Umbilical cord (tissue), 1 donor: ENCODE measurements at regions not wholly inside any gene's neighbourhood (a gene's known extent, or its start where the extent isn't known, plus 50 kb on each side); places are given as distances from the start of the nearest gene placed in this dataset.

Source experiments
- DNase-seq: peaks from one replicate; pipeline ENCODE4 v3.0.0-alpha.2; 2015; ENCODE audit warnings: low spot score

DNA sequence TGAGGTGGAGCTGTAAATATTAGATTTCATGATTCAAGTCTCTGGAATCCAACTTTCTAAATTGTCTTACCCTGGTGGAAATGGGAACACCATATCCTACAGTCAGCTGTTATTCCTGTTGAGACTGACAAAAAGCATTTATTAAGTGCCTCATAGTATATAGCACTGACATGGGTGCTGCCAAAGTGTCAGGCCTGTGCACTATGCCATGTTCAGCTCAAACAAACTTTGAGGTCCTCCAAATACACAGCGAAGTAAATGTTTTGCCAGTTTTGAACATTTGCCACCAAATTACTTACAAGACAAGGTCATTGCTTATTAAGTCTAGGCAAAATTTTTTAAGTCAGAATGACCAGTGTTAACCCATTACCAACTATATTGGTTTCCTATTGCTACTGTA lies 162.9 kb upstream of the SLC25A13 start:
- DNase-seq: no peak

GRCh38 chr7:96484091-96484490 lies 162.2 kb upstream of the SLC25A13 start:
- no peak for DNase-seq

DNA sequence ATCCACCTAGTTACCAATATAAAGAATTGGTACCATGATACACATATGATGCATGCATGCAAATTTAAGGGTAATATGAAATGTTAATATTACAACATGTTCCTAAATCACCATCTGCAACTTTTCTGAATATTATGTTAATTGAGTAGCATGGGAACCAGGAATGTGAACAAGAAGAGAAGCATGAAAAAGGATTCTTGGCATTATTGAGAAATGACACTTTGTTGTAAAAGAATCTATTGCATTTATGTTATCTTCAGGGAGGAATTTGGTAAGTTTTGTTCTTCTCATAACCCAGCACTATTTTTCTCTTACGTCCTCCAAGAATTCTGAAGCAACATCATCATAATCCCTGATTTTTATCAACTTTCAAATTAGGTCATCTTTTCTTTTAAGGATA lies 159.9 kb upstream of the SLC25A13 start:
- DNase-seq: no peak

GRCh38 chr7:96479015-96479645 lies 157.2 kb upstream of the SLC25A13 start:
- no peak for DNase-seq

DNA sequence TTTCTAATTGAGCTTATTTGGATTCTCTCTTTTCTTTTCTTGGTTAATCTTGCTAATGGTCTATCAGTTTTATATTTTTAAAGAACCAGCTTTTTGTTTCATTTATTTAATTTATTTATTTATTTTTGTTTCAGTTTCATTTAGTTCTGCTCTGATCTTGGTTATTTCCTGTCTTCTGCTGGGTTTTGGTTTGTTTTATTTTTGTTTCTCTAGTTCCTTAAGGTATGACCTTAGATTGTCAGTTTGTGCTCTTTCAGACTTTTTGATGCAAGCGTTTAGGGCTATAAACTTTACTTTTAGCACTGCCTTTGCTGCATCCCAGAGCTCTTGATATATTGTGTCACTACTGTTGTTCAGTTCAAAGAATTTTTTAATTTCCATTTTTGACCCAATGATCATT lies 149.7 kb upstream of the SLC25A13 start:
- no peak for DNase-seq

DNA sequence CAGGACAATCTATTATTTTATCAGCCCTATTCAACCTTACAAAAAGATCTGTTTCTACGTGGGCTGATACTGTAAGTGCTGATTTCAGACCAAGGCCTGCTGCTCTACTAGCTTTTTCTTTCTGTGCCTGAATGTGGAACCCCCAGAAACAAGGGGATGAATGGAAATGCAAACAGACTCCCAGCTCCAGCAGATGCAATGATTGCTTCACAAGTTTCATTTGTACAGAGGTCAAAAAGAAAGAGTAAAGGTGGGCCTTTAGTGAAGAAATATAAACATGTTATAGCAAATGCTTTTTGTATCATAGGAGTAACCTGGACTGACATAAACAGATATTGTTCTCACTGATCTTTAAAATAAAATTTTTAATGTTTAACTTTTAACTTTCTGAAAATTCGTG lies 130.2 kb upstream of the SLC25A13 start:
- no peak for DNase-seq

GRCh38 chr7:96449094-96449493 lies 127.2 kb upstream of the SLC25A13 start:
- DNase-seq: no peak

DNA sequence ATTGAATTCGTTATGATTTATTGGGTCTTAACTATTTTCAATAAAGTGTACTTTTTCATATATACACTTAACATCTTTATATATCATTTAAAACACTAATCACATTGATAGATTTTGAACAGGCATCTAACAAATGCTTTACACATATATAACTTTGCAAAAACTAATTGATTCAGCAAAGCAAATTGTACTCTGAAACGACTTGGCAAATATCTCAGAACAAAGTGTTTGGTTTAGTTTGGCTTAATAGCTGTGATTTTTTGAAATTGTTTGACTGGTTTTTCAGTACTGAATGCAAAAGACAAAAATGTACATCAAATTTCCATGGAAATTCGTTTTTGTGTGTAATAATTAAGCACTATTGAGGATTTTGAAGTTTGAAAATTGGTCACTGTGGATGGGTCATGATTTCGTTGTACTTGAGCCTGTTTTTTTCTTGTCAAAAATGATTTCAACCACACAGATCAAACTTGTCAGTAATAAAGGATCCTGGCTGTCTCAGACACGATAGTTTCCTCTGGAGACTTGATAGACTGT lies 125.3 kb upstream of the SLC25A13 start:
- DNase-seq: no peak

DNA sequence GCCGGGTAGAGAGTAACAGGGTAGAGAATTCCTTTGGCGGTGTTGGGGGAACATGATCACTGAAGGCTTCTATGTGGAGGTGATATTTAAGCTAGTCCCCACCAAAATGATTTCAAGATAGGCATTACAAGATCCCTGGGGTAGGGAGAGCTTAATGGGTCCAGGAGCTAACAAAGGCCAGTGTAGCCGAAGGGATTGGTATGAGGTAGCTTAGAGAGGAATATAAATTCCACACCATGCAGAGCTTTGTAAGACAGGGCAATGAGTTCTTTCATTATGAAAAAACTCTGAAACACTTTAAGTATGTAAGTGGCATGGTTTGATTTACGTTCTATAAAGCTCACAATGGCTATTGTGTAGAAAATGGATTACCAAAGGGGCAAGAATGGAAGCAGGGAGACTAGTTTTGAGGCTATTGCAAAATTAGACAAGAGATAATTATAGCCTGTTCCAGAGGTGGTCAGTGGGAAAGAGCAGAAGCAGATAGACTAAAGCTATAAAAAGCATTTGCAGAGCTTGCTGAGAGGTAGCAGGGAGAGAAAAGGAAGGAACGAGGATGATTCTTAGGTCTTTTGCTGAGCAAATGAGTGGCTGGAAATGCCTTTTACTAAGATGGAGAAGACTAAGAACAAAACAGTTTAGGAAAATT lies 119.7 kb upstream of the SLC25A13 start:
- DNase-seq: no peak

GRCh38 chr7:96440328-96440727 lies 118.4 kb upstream of the SLC25A13 start:
- DNase-seq: no peak

- no peak for DNase-seq
These were observed 115.0 kb upstream of the SLC25A13 start for GRCh38 chr7:96436880-96437279.

DNA sequence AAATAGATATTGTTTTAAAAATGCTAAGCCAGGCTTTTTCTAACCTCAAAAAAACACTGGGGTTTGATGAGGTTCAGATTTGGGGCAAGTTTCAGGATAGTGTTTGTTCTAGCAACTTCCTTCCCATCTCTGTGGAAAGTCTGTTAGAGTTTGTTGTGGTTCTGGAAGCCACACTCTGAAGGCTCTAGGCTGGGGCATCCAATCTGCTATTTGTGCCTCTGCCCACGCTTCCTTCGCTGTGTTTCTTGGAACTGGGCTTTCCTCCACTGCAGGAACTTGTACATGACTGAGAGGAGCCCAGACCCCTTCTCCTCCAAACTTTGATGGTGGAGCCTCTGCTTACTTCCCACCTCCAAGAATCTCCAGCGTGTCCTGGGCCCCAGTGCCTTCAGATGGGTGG lies 108.5 kb upstream of the SLC25A13 start:
- no peak for DNase-seq

DNA sequence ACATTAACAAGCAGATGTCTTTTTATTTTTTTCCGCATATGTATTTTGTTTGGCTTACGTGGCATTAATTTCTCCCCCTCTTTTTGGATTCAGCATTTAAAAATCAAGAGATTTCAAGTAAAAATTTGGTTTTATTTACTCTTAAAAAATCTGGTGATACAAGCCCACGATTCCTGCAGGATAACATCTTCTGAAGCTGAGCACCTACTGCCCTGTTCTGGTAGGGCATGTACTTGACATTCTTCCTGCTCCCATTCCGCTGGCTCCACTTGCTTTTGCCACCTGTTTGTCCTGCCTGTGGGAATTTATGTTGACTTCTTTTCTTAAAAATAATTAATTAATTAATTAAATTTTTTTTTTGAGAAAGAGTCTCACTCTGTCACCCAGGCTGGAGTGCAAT lies 105.2 kb upstream of the SLC25A13 start:
- DNase-seq: no peak

DNA sequence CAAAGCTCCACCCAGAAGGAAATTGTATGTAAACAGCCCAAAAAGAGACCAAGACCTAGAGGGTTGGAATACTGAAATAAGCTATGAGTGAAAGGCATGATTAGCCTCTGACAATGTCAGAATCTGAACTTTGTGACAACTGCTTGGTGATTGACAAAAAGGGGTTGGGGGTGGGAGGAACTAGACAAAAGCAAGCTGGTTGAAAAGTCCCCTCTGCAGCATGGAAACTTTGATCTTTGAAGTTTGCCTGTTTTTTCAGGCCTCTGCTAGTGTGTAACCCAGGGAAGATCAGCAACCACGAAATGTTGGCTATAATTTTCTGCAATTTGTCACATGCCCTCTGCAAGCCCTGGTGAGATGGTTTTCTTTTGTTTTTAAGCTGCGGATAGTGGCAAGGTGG lies 104.8 kb upstream of the SLC25A13 start:
- no peak for DNase-seq

- peak; percentile 14 for DNase-seq
These were observed 104.1 kb upstream of the SLC25A13 start for GRCh38 chr7:96426027-96426426.

GRCh38 chr7:96424411-96424810 lies 102.5 kb upstream of the SLC25A13 start:
- no peak for DNase-seq

DNA sequence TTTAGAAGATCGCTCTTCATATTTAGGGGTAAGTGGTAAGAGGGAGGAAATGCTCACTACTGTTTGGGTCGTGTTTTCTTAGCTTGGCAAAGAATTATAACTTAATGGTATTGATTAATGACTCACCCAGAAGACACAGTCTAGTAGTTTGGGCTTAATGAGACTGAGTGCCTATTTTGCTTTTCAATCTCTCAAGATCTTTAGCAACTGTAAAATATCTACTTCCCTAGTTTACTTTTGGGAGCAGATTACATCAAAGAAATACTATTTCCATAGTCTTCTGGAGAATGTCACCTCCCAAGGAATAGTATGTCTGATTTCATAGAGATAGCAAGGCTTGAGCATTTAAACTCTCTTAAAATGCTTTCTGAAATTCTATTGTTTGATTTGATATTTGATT lies 100.5 kb upstream of the SLC25A13 start:
- no peak for DNase-seq

GRCh38 chr7:96418581-96418980 lies 96.7 kb upstream of the SLC25A13 start:
- no peak for DNase-seq

DNA sequence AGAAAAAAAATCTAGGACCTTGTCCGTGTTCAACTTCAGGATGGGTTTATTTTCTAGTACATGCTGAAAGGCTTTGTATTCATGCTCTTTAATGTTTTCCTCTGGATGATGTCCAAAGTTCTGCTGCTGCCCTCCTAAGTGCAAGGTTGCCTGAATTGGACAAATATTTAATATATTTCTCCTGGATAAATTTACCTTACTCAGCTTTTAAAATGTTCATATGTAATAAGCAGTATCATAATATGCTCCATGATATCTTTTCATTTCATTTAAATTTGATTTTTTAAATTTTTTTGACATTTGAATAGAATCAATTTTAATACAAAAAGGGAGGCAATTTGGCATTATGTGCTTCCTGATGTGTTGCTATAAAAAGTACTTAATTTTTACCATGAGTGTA lies 95.9 kb upstream of the SLC25A13 start:
- DNase-seq: no peak

DNA sequence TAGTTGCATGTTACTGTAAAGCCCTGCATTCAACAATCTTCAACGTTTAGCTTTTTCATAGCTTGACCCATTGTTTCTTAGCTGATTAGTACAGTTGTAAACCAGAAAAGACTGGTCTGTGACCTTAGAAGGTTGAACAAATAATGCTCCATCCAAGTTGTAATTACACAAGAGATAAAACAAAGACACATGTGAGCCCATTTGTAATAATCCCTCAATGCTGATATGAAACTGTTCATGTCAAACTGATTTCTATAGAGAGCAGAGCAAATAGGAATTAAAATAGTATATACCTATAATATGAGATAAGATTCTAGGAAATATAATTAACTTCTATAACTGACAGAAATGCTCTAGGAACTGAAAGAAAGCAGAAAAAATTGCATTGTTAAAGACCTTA lies 94.7 kb upstream of the SLC25A13 start:
- peak; percentile 2 for DNase-seq

- DNase-seq: no peak
These were observed 94.2 kb upstream of the SLC25A13 start for GRCh38 chr7:96416116-96416515.

GRCh38 chr7:96415293-96415940 lies 93.5 kb upstream of the SLC25A13 start:
- no peak for DNase-seq

DNA sequence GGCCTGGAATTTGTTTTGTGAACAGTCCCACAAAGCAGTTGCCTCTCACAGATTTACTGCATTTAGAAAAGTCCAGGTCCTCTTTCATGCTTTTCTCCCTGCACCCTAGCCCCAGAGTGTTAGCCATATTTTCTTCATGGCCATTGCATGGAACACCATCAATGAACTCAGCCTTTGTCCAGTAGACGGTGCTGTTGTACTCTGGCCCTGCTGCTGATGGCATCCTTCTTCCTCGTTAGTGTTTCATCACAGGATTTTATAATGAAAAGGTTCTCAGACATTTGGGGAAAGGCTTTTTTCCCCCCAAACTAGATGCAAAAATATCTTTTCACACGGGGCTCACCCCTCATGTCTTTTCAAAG lies 93.0 kb upstream of the SLC25A13 start:
- DNase-seq: peak; percentile 8
